ENCODE measurements at regions not wholly inside any gene's neighbourhood (a gene's known extent, or its start where the extent isn't known, plus 50 kb on each side); places are given as distances from the start of the nearest gene placed in this dataset.

DNA sequence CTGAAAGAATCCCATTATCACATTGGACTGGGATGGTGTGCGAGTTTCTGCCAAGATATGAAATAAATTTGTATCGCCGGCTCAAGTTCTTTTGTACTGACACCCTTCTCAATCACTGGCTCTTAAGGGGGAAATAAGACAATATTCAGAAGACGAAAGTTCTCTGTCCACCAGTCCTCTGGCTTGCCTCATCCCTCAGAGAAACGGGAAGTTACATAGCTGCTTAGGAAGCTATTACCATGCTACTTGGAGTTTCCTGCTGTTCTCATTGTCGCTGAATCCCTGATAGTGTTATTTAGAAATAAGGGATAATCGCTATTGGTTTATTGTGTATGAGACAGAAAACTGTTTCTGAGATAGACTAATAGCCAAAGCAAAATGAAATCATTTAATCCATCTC lies 205.0 kb upstream of the ZNF521 start:
- no peak overlapping the region for H3K18ac ChIP-seq (ENCODE audit: low read depth, low read length)
- H4K8ac ChIP-seq (ENCODE audit: low read depth in 2 of 2, low read length in 2 of 2) = no peak overlapping the region
- no peaks in the 10 kb centered on the region for H3K79me1 ChIP-seq (ENCODE audit: low read depth in 1 of 2, low read length in 2 of 2)
- H2AK9ac ChIP-seq (replicated peaks; ENCODE audit: low read depth, low read length, poor library complexity) = no peak overlapping the region
- no peak overlapping the region for H2BK15ac ChIP-seq (ENCODE audit: low read depth, low read length)
- in situ Hi-C loops (cut with MboI; ENCODE audit: low sequenced_read_pairs) (loop anchor here (25.0 kb wide), 1 partner anchor 280 kb away; no protein-coding TSS in a partner anchor), intact Hi-C loops (cut with micrococcal nuclease) (no loop called here), dilution Hi-C loops (cut with HindIII; ENCODE audit: low sequenced_read_pairs, unreplicated experiment) (no loop called here)
- H4K91ac ChIP-seq (ENCODE audit: insufficient read depth, low read depth, low read length) = no peak overlapping the region
- no peak overlapping the region for H2AFZ ChIP-seq (replicated peaks; ENCODE audit: low read length, poor library complexity)
- H3K23ac ChIP-seq (ENCODE audit: low read depth, low read length) = no peak overlapping the region
- ChIA-PET POLR2A (ENCODE audit: unreplicated experiment) (no interaction called here), CTCF (interaction anchor here (0.7 kb wide), 1 partner anchor 880 kb away, joined by 3 read pairs; no protein-coding TSS in a partner anchor)
- no TSS peak for BruUV-seq (replicated peaks)
- H3K14ac ChIP-seq (replicated peaks; ENCODE audit: low read depth, low read length) = no peak overlapping the region
- no peak overlapping the region for H4K5ac ChIP-seq (ENCODE audit: low read depth, low read length)
- no peak for ATAC-seq (ENCODE audit: low read depth)
- no peak for DNase-seq
- H3K4me1 ChIP-seq (ENCODE audit: control insufficient read depth, insufficient read depth, low read length) = no peaks in the 10 kb centered on the region
- H3K27ac ChIP-seq (ENCODE audit: insufficient read depth, low read length) = no peak overlapping the region
- no peak overlapping the region for H3K4me3 ChIP-seq (ENCODE audit: insufficient read depth, low read depth, low read length)
- no peaks in the 10 kb centered on the region for H4K20me1 ChIP-seq (ENCODE audit: insufficient read depth, low read length)
- H3K9me1 ChIP-seq (ENCODE audit: insufficient read depth, low read length) = no peaks in the 10 kb centered on the region
- H3K9ac ChIP-seq (ENCODE audit: low read depth, low read length) = no peak overlapping the region
- no peak overlapping the region for H3K56ac ChIP-seq (ENCODE audit: extremely low read depth, insufficient read depth, low read length)
- H3K4ac ChIP-seq (ENCODE audit: low read depth, low read length) = no peak overlapping the region
- no peaks in the 10 kb centered on the region for H3K9me3 ChIP-seq (ENCODE audit: control insufficient read depth, insufficient read depth, low read length)
- H3K4me2 ChIP-seq (ENCODE audit: low read depth, low read length) = no peak overlapping the region
- no peak overlapping the region for H2BK20ac ChIP-seq (ENCODE audit: low read depth, low read length)
- H2BK5ac ChIP-seq (ENCODE audit: low read depth, low read length, poor library complexity, severe bottlenecking) = no peak overlapping the region
- H2BK120ac ChIP-seq (ENCODE audit: low read depth, low read length) = no peak overlapping the region
- no peaks in the 10 kb centered on the region for H3K36me3 ChIP-seq (ENCODE audit: control insufficient read depth, insufficient read depth, low read length)
- TF ChIP-seq, protein P1, sequence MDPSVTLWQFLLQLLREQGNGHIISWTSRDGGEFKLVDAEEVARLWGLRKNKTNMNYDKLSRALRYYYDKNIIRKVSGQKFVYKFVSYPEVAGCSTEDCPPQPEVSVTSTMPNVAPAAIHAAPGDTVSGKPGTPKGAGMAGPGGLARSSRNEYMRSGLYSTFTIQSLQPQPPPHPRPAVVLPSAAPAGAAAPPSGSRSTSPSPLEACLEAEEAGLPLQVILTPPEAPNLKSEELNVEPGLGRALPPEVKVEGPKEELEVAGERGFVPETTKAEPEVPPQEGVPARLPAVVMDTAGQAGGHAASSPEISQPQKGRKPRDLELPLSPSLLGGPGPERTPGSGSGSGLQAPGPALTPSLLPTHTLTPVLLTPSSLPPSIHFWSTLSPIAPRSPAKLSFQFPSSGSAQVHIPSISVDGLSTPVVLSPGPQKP (IDR thresholded peaks at IDR 0.05; ENCODE audit: borderline replicate concordance, low read depth, low read length) = no peak
- TF ChIP-seq NFE2L2 (IDR thresholded peaks at IDR 0.05; ENCODE audit: low read depth, low read length) (no peak), CEBPB (IDR thresholded peaks at IDR 0.05; ENCODE audit: low read depth, low read length) (no peak), MAFK (IDR thresholded peaks at IDR 0.05; ENCODE audit: low read depth, low read length) (no peak), BHLHE40 (IDR thresholded peaks at IDR 0.05; ENCODE audit: low read depth, low read length) (no peak), RCOR1 (IDR thresholded peaks at IDR 0.05; ENCODE audit: insufficient replicate concordance, low read length) (no peak), RFX5 (IDR thresholded peaks at IDR 0.05; ENCODE audit: low read depth, low read length) (no peak), MAZ (IDR thresholded peaks at IDR 0.05; ENCODE audit: borderline replicate concordance, low read depth, low read length) (no peak), RAD21 (IDR thresholded peaks at IDR 0.05; ENCODE audit: low read length) (no peak), POLR2A (IDR thresholded peaks at IDR 0.05; ENCODE audit: low read depth, low read length) (no peak), CHD1 (IDR thresholded peaks at IDR 0.05; ENCODE audit: low read depth, low read length) (no peak), FOS (IDR thresholded peaks at IDR 0.05; ENCODE audit: low read depth, low read length) (no peak)
- TF ChIP-seq, protein P2, sequence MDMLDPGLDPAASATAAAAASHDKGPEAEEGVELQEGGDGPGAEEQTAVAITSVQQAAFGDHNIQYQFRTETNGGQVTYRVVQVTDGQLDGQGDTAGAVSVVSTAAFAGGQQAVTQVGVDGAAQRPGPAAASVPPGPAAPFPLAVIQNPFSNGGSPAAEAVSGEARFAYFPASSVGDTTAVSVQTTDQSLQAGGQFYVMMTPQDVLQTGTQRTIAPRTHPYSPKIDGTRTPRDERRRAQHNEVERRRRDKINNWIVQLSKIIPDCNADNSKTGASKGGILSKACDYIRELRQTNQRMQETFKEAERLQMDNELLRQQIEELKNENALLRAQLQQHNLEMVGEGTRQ (IDR thresholded peaks at IDR 0.05; ENCODE audit: low read depth, low read length) = no peak
- H3K27me3 ChIP-seq (ENCODE audit: control insufficient read depth, insufficient read depth, low read length) = no peaks in the 10 kb centered on the region; the same call in 1 of the 2 replicates
- H2AK5ac ChIP-seq (ENCODE audit: low read depth, low read length) = no peak overlapping the region
- WGBS, 2 experiments (ENCODE audit: extremely low coverage in 2 of 2, insufficient read length in 1 of 2) = no CpG with 5 or more reads among the region's 7 CpGs

Measured in IMR-90 (cell line).